ENCODE measurements at regions not wholly inside any gene's neighbourhood (a gene's known extent, or its start where the extent isn't known, plus 50 kb on each side); places are given as distances from the start of the nearest gene placed in this dataset.

DNA sequence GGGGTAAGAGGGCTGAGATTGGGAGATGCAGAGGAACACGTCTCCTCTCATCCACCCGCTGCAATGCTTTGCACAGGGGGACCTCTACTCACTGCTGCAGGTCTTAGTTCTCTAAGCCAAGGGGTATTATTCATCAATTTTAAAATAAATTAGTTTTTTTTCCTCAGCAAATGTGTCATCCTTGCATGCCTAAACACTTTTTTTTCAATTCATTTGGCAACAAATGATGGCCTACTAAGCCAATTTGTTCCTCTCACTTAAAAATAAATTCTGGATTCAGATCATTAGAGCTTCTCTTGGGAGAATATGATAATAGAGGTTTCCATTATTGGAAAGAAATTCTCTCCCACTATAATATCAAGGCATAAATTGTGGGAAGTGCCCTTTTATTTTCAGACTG lies 338.3 kb downstream of the IRX1 start:
- Mint-ChIP-seq H3K4me3 (no peak overlapping the region), H3K36me3 (ENCODE audit: low read depth) (no peaks in the 10 kb centered on the region), H3K27me3 (no peaks in the 10 kb centered on the region)

DNA sequence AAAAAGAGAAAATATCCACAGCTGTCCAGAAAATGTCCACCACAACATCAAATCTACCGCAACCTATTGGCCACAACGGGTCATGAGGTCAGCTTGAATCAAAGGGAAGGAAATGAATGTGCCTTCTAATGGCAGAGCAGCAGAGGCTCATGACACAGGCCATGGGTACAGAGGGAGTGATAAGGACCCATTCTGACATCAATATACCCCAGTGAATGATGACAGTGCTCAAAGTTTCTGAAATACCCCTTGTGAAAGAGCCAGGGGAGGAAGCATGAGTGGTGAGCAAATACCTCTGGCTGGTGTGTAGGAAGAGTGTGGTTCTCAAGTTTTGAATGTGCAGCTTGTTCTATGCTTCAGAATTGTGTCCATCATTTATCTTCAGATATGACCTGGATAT lies 348.2 kb downstream of the IRX1 start:
- H3K4me1 Mint-ChIP-seq, result no peaks in the 10 kb centered on the region
- no peaks in the 10 kb centered on the region for H3K36me3 Mint-ChIP-seq (ENCODE audit: low read depth)
- no peaks in the 10 kb centered on the region for H3K9me3 Mint-ChIP-seq
- H3K27ac Mint-ChIP-seq, result no peak overlapping the region
- intact Hi-C loops (cut with micrococcal nuclease), result no loop called here
- no peak for DNase-seq
- H3K4me3 Mint-ChIP-seq, result no peak overlapping the region
- H3K27me3 Mint-ChIP-seq, result no peaks in the 10 kb centered on the region

More for the DNA sequence above, 338.3 kb downstream of the IRX1 start:
- no peak overlapping the region for H3K27ac Mint-ChIP-seq
- peaks cover 5% of the 10 kb centered on the region for H3K9me3 Mint-ChIP-seq
- no peaks in the 10 kb centered on the region for H3K4me1 Mint-ChIP-seq
- DNase-seq, result no peak
- intact Hi-C loops (cut with micrococcal nuclease), result no loop called here

DNA sequence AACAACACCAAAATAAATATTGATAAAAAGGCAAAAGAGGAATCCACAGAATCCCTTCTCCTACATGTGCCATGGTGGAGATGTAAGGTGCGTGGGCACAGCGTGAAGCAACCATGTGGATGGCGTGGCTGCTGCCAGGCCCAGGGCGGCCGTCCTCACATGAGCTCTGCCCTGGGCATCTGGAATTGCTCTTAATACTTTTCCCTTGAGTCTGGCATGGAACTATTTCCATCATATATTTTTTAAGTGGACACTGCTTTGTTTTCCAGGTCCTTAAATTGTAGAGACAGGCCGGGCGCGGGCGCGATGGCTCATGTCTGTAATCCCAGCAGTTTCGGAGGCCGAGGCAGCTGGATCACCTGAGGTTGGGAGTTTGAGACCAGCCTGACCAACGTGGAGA lies 349.3 kb downstream of the IRX1 start:
- Mint-ChIP-seq H3K36me3 (ENCODE audit: low read depth) (no peaks in the 10 kb centered on the region), H3K9me3 (no peaks in the 10 kb centered on the region), H3K27me3 (no peaks in the 10 kb centered on the region), H3K27ac (no peak overlapping the region), H3K4me1 (no peaks in the 10 kb centered on the region), H3K4me3 (no peak overlapping the region)
- intact Hi-C loops (cut with micrococcal nuclease), result no loop called here
- no peak for DNase-seq

DNA sequence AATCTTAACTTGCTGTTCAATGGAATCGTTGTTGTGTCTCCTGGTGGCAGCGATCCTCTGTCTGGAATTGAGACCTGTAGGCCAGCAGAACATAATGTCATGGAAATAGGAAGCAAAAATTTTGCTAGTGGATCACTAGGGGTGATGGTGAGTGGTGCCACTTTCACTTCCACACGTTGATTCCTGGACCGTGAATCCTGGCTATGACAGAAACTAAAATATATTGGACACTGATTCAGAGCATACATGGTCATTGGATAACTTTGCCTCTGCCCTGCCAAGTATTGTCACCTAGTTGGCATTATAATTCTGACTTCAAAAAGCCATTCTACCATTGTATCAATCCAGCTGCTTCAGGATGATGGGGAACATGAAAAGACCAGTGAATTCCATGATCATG lies 353.2 kb downstream of the IRX1 start:
- H3K27me3 Mint-ChIP-seq, result no peaks in the 10 kb centered on the region
- peak; percentile 11 for DNase-seq
- no peaks in the 10 kb centered on the region for H3K36me3 Mint-ChIP-seq (ENCODE audit: low read depth)
- peaks cover 5% of the 10 kb centered on the region for H3K9me3 Mint-ChIP-seq
- intact Hi-C loops (cut with micrococcal nuclease), result no loop called here
- no peak overlapping the region for H3K4me3 Mint-ChIP-seq
- H3K4me1 Mint-ChIP-seq, result no peaks in the 10 kb centered on the region
- no peak overlapping the region for H3K27ac Mint-ChIP-seq

DNA sequence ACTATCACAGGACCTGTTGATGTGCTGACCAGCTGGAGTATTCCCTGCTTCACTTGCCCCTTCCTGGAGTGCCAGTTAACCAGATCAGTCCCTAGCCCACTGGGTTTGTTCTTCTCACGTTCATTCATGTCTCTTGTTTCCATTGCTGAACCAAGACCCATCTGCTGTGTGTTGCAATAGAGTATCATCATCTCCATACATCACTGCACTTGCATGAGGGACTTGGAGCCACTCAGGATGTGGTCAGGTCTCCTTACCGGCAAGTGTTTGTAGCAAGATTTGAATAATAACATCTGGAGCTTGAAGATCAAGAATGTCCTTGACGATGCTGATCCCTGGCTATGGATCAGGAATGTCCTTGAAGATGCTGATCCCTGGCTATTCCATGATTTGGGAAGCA lies 358.6 kb downstream of the IRX1 start:
- no peak overlapping the region for H3K27ac Mint-ChIP-seq
- H3K36me3 Mint-ChIP-seq (ENCODE audit: low read depth), result no peaks in the 10 kb centered on the region
- no peaks in the 10 kb centered on the region for H3K4me1 Mint-ChIP-seq
- peak; percentile 46 for DNase-seq
- no peaks in the 10 kb centered on the region for H3K27me3 Mint-ChIP-seq
- intact Hi-C loops (cut with micrococcal nuclease), result no loop called here
- peaks cover 18% of the 10 kb centered on the region for H3K9me3 Mint-ChIP-seq
- H3K4me3 Mint-ChIP-seq, result no peak overlapping the region

DNA sequence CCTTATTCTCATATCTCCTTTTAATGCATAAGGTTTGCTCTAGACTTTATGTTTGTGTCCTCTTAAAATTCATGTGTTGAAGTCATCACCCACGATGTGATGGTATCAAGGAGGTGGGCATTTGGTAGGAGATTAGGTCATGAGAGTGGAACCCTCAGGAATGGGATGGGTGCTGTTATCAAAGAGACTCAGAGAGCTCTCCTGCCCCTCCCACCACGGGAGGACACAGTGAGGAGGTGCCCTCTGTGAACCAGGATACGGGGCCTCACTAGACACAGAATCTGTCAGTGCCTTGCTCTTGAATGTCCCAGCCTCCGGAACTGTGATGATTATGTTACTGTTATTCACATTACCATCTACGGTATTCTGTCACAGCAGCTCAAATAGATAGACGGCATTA lies 359.0 kb downstream of the IRX1 start:
- Mint-ChIP-seq H3K9me3 (peaks cover 18% of the 10 kb centered on the region), H3K36me3 (ENCODE audit: low read depth) (no peaks in the 10 kb centered on the region), H3K4me1 (no peaks in the 10 kb centered on the region), H3K27ac (no peak overlapping the region), H3K27me3 (no peaks in the 10 kb centered on the region), H3K4me3 (no peak overlapping the region)
- intact Hi-C loops (cut with micrococcal nuclease), result no loop called here
- DNase-seq, result peak; percentile 25

DNA sequence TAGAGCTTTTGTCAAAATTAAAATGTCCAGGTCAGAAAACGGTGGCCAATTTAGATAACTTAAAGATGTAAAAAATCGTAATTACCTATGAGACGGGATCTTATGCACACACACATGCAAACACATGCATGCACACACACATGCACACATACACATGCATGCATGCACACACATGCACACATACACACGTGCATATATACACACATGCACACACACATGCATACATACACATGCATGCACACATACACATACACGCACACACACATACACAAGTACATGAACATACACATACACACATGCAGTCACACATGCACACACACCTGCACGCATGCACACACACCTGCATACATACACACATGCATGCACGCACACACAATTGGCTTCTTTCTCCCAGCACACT lies 362.0 kb downstream of the IRX1 start:
- H3K9me3 Mint-ChIP-seq, result peaks cover 18% of the 10 kb centered on the region
- intact Hi-C loops (cut with micrococcal nuclease), result no loop called here
- H3K4me3 Mint-ChIP-seq, result no peak overlapping the region
- H3K4me1 Mint-ChIP-seq, result no peaks in the 10 kb centered on the region
- H3K36me3 Mint-ChIP-seq (ENCODE audit: low read depth), result no peaks in the 10 kb centered on the region
- peak; percentile 19 for DNase-seq
- no peaks in the 10 kb centered on the region for H3K27me3 Mint-ChIP-seq
- no peak overlapping the region for H3K27ac Mint-ChIP-seq

DNA sequence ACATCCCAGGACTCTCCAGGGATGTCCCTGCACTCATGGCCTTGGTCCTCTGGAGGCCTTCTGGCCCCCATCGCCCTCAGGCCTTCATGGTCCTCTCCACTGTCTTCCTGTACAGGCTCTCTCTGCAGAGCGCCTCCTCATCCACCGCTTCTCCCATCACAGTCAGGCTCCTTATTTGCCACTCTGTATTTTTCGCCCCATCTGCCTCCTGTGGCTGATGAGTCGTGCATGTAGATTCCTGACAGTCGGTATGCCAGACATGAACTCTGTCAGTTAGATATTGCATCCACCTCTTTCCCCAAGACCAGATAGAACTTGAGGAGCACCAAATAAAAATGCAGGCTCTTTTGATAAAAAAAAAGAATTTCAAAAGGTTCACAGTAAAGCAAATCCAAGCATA lies 362.8 kb downstream of the IRX1 start:
- no peaks in the 10 kb centered on the region for H3K4me1 Mint-ChIP-seq
- H3K27me3 Mint-ChIP-seq, result no peaks in the 10 kb centered on the region
- no peak overlapping the region for H3K4me3 Mint-ChIP-seq
- no peaks in the 10 kb centered on the region for H3K36me3 Mint-ChIP-seq (ENCODE audit: low read depth)
- intact Hi-C loops (cut with micrococcal nuclease), result no loop called here
- peaks cover 19% of the 10 kb centered on the region for H3K9me3 Mint-ChIP-seq
- no peak overlapping the region for H3K27ac Mint-ChIP-seq
- peak; percentile 32 for DNase-seq

DNA sequence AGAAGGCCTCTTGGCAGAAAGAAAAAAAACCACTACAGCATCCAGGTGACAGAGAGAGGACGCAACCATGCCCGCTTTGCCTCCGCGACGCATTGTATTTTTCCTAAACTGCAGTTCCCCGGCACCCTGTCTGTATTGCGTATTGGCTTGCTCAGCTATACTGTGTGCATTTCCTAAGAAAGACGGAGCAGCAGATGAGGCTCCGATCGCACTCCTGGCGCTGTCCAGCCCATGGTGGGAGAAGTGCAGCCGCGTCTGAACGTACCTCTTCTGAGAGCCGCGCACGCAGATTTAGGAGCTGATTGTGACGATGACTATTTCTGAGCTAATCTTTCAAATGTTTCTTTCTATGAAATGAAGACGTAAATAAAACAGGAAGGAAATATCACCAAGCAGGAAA lies 366.5 kb downstream of the IRX1 start:
- peaks cover 23% of the 10 kb centered on the region for H3K9me3 Mint-ChIP-seq
- intact Hi-C loops (cut with micrococcal nuclease), result no loop called here
- no peak overlapping the region for H3K4me3 Mint-ChIP-seq
- H3K4me1 Mint-ChIP-seq, result no peaks in the 10 kb centered on the region
- DNase-seq, result no peak
- H3K27ac Mint-ChIP-seq, result no peak overlapping the region
- H3K36me3 Mint-ChIP-seq (ENCODE audit: low read depth), result no peaks in the 10 kb centered on the region
- no peaks in the 10 kb centered on the region for H3K27me3 Mint-ChIP-seq

DNA sequence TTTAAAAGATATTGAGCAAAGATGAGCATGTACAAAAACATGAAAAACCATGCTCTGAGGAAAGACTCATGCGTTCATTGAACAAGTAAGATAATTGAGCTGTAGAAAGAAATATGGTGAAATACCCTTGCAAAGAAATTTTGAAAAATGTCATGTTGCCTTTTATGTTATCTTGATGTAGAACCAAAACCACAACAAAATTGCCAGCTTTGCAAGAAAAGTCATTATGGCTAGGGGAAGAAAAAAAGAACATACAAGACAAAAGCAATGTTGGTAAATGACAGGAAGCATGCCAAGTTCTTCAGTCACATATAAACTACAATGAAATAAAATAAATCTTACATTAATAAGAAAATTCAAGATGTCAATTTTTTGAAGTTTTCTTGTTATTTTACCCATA lies 368.0 kb downstream of the IRX1 start:
- H3K27me3 Mint-ChIP-seq, result no peaks in the 10 kb centered on the region
- H3K4me3 Mint-ChIP-seq, result no peak overlapping the region
- no peaks in the 10 kb centered on the region for H3K36me3 Mint-ChIP-seq (ENCODE audit: low read depth)
- intact Hi-C loops (cut with micrococcal nuclease), result no loop called here
- H3K9me3 Mint-ChIP-seq, result peaks cover 13% of the 10 kb centered on the region
- H3K4me1 Mint-ChIP-seq, result no peaks in the 10 kb centered on the region
- no peak overlapping the region for H3K27ac Mint-ChIP-seq
- no peak for DNase-seq

DNA sequence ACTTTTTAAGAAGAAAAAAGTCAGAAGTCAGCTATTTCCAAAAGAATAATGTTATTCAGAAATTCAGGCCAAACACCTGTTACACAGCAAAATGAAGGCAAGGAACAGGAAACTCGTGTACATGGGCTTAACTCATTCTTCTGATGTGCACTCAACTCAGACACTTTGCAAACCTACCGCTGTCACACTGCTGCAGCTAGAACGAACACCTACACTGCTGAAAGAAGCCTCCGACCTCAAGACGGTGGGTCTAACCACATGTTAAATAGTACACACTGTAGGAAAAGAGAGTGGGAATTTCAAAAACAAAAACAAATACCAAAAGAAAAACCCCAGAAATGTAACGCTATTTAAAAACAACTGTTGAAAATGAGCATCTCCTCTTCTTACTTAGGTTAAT lies 384.5 kb downstream of the IRX1 start:
- H3K27me3 Mint-ChIP-seq, result no peaks in the 10 kb centered on the region
- peaks cover 11% of the 10 kb centered on the region for H3K9me3 Mint-ChIP-seq
- H3K27ac Mint-ChIP-seq, result no peak overlapping the region
- intact Hi-C loops (cut with micrococcal nuclease), result no loop called here
- no peak overlapping the region for H3K4me3 Mint-ChIP-seq
- no peak for DNase-seq
- no peaks in the 10 kb centered on the region for H3K4me1 Mint-ChIP-seq
- H3K36me3 Mint-ChIP-seq (ENCODE audit: low read depth), result no peaks in the 10 kb centered on the region

DNA sequence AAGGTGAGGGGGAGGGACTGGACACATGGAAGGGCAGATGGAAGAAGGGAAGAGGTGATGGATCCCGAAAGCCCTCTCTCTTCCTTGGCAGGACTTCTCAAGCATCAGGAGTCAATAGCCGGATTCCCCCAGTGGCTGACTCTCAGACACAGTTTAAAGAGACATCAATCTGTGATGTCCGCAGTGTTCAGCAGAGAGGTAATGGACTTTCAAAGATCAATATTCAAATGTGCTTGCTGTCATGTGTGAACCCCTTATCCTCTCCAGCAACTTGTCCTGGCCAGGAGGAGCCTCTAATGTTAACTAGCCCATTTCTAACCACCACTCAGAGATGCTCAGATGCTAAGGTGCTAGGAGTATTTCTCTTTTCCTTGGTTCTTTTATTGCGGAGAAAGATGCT lies 392.2 kb downstream of the IRX1 start:
- no peak overlapping the region for H3K27ac Mint-ChIP-seq
- intact Hi-C loops (cut with micrococcal nuclease), result no loop called here
- no peaks in the 10 kb centered on the region for H3K36me3 Mint-ChIP-seq (ENCODE audit: low read depth)
- no peaks in the 10 kb centered on the region for H3K27me3 Mint-ChIP-seq
- no peak overlapping the region for H3K4me3 Mint-ChIP-seq
- peaks cover 10% of the 10 kb centered on the region for H3K9me3 Mint-ChIP-seq
- no peaks in the 10 kb centered on the region for H3K4me1 Mint-ChIP-seq
- no peak for DNase-seq

DNA sequence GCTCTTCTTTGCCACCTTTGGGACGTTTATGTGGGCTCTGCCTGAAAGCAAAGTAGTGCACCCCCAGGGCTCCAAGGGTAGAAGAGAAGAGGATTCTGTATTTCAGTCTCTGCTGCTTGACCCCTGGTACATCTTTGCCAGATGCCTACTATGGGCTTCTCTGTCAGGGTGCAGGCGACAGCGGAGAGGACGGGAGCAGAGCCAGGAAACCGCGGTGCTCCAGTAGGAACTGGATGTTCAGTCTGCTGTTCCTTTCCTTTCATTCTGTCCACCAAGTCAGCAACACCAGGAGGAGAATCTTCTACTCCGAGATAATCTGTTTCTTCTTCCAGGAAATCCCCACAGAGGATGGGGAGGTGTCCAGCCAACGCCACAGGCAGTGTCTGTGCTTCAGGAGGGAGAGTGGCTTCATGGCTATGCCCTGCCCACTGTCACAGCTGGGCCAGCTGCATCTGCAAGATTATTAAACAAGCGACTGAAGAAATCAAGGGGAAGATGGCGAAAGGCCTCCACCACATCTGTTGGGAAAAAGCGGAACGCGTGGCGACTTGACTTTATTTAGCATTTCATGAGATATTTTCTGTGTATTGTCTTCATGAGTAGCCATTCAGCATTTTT lies 398.3 kb downstream of the IRX1 start:
- Mint-ChIP-seq H3K27ac (no peak overlapping the region), H3K4me3 (no peak overlapping the region), H3K27me3 (no peaks in the 10 kb centered on the region), H3K9me3 (peaks cover 10% of the 10 kb centered on the region), H3K4me1 (no peaks in the 10 kb centered on the region), H3K36me3 (ENCODE audit: low read depth) (no peaks in the 10 kb centered on the region)
- intact Hi-C loops (cut with micrococcal nuclease), result no loop called here
- no peak for DNase-seq

DNA sequence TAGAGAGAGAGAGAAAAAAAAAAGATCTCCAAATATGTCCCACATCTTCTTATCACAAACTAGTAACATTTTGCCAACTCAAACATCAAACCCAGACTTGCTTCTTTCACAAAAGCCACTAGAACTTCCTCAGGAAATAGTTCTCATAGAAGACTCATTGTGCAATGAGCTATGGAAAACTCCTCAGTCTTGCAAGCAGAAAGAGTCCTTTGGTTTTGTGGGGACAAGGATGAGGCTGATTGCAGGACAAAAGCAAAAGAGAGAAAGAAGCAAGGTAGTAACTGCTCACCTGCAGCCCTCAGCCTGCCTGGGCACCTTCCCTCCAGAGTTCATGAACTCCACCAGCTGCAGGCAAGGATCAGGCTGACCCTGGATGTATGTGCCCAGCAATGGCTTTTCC lies 399.0 kb downstream of the IRX1 start:
- Mint-ChIP-seq H3K27me3 (no peaks in the 10 kb centered on the region), H3K27ac (no peak overlapping the region), H3K4me1 (no peaks in the 10 kb centered on the region), H3K36me3 (ENCODE audit: low read depth) (no peaks in the 10 kb centered on the region), H3K4me3 (no peak overlapping the region), H3K9me3 (peaks cover 10% of the 10 kb centered on the region)
- DNase-seq, result no peak
- intact Hi-C loops (cut with micrococcal nuclease), result no loop called here

DNA sequence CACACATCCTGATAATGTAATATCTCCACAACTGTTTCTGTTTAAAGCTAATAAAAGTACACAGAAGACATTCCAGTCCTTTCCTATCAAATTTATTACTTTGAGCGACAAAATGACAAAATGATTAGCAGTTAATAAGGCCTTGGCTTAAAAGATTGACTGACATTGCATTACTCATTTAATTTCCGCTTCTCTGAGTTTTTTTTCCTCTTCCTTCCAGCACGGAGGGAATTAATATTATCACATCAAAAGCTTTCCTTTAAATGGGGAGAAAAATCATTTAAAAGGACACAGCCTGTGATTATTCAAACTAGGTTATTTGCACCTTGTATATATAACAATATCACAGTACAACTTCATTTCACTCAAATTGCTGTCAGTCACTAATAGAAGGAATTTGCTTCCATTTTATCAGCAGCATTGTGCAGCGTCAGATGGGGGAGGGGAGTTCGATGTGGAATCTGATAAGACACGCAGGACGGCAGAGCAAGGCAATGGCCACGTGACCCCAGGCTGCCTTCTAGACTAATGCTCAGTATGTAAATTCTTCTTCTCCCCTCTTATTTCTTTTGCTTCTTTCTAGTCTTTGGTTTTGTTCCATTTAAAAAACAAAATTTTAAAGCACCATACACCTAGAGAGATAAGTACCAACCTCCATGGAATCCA lies 400.5 kb downstream of the IRX1 start:
- Mint-ChIP-seq H3K36me3 (ENCODE audit: low read depth) (no peaks in the 10 kb centered on the region), H3K4me3 (no peak overlapping the region), H3K27me3 (no peaks in the 10 kb centered on the region), H3K4me1 (no peaks in the 10 kb centered on the region), H3K27ac (no peak overlapping the region), H3K9me3 (peaks cover 10% of the 10 kb centered on the region)
- intact Hi-C loops (cut with micrococcal nuclease), result no loop called here
- no peak for DNase-seq
